ENCODE measurements at regions not wholly inside any gene's neighbourhood (a gene's known extent, or its start where the extent isn't known, plus 50 kb on each side); places are given as distances from the start of the nearest gene placed in this dataset.

DNA sequence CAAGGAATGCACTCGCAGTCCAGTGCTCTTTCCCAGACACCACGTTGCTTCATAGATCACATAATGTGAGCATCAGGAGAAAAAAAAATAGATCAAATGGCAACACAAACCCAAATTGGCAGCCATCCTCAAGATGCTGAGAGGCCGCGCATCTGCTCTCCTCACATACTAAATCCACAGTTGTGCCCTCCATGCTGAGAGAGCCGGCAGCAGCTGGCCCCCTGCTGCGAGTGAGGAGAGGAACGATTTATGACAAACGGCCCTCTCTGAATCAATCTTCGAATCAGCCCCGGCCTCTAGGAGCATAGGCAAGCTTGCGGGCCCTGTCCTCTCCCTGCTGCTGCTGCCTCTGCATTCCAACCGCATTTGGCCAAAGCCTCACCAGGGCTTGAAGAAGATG lies 159.9 kb upstream of the TENM4 start:
- H3K27me3 Mint-ChIP-seq, result no peaks in the 10 kb centered on the region
- no peaks in the 10 kb centered on the region for H3K4me1 Mint-ChIP-seq
- H3K9me3 Mint-ChIP-seq, result peaks cover 2 to 5% (median 4%) of the 10 kb centered on the region in 3 donors
- H3K36me3 Mint-ChIP-seq, result no peaks in the 10 kb centered on the region
- no peak overlapping the region for H3K27ac Mint-ChIP-seq
- H3K4me3 Mint-ChIP-seq, result no peak overlapping the region

DNA sequence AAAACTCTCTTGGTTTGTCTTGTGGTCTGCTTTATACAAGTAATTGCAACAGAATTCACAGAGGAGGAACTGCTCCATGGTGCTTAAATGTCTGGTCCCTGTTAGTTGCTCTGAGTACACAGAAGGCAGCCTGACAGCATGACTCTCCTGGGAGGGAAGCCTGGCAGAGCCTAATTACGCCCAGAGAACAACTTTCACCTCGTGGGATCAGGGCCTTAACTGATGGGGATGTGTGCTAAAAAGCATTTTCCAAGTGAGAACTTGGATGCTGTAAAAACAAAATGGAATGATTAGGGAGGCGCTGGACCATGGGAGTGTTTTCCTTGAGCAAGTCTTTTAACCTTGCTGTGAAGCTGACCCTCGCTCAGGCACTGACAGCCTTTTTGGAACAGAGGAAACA lies 154.0 kb upstream of the TENM4 start:
- H3K4me1 Mint-ChIP-seq, result peaks cover 0 to 2% (median 0%) of the 10 kb centered on the region in 3 donors

DNA sequence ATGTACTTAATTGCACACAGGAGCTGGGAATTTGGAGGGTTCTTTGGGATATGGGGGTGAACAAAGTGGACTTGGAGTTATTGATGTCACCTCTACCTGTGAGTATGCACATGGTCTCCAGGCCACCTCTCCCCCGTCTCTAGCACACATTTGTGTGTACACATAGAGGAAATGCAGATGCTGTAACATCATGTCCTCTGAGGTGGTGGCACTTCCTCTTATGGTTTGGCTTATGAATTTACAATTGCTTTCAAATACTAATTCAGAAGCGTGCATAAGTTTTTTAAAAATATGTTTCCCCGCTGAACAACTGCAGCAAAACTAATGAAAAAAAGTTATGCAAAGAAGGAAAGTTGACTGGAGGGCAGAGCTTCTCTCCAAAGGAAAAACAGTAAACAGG lies 152.0 kb upstream of the TENM4 start:
- H3K9me3 Mint-ChIP-seq, result peaks cover 2 to 10% (median 3%) of the 10 kb centered on the region in 3 donors
- peaks cover 0 to 2% (median 0%) of the 10 kb centered on the region in 3 donors for H3K4me1 Mint-ChIP-seq
- H3K27me3 Mint-ChIP-seq, result peaks cover 2% of the 10 kb centered on the region

More for the DNA sequence above, 154.0 kb upstream of the TENM4 start:
- Mint-ChIP-seq H3K4me3 (no peak overlapping the region), H3K27me3 (peaks cover 2% of the 10 kb centered on the region), H3K27ac (no peak overlapping the region), H3K9me3 (peaks cover 2 to 8% (median 4%) of the 10 kb centered on the region in 3 donors), H3K36me3 (no peaks in the 10 kb centered on the region)

DNA sequence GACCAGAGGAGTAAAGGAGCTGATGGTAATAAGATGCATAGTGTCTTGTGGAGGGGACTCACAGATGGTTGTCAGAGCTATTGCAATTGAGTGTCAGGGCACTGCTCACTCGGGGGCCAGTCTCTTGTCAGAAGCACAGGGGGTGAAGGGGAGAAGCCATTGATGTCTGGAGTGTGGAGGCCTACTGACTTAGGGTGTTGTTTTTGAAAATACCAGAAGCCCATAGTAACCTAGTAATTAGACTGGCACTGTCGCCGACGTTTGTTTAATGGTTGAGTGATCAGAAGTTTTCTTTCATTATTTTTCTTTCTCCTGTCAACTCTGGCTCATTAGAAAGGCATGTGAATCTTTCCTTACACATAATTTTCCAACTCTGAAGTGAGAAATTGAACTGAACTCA lies 151.6 kb upstream of the TENM4 start:
- no peak overlapping the region for H3K27ac Mint-ChIP-seq

More for the DNA sequence above, 152.0 kb upstream of the TENM4 start:
- H3K4me3 Mint-ChIP-seq, result no peak overlapping the region
- no peaks in the 10 kb centered on the region for H3K36me3 Mint-ChIP-seq
- no peak overlapping the region for H3K27ac Mint-ChIP-seq

DNA sequence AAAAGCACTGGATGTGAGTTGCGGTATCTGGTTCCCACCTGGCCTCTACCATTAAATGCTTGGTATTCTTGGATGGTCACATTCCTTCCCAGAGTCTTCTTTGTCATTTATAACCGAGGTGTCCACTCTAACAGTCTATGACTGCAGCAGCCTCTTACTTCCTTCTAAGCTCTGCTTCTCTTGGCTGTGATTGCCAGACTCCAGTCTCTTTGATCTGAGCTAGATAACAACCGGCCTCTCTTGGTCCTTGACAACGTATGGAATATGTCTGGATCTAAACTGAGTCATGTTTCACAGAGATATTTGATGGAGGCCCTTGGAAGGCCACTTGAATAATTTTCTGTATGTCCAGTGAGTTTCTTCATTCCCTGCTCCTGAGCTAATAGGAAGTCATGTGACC lies 141.6 kb upstream of the TENM4 start:
- H3K9me3 Mint-ChIP-seq, result no peaks in the 10 kb centered on the region
- H3K27ac Mint-ChIP-seq, result no peak overlapping the region
- H3K4me1 Mint-ChIP-seq, result no peaks in the 10 kb centered on the region
- H3K4me3 Mint-ChIP-seq, result no peak overlapping the region
- no peaks in the 10 kb centered on the region for H3K36me3 Mint-ChIP-seq
- peaks cover 1% of the 10 kb centered on the region for H3K27me3 Mint-ChIP-seq

More for the DNA sequence above, 151.6 kb upstream of the TENM4 start:
- H3K36me3 Mint-ChIP-seq, result no peaks in the 10 kb centered on the region
- H3K4me1 Mint-ChIP-seq, result peaks cover 0 to 2% (median 0%) of the 10 kb centered on the region in 3 donors
- no peak overlapping the region for H3K4me3 Mint-ChIP-seq
- H3K9me3 Mint-ChIP-seq, result peaks cover 2 to 10% (median 3%) of the 10 kb centered on the region in 3 donors
- peaks cover 2% of the 10 kb centered on the region for H3K27me3 Mint-ChIP-seq

- Mint-ChIP-seq H3K27me3 (peaks cover 1% of the 10 kb centered on the region), H3K27ac (no peak overlapping the region), H3K36me3 (no peaks in the 10 kb centered on the region), H3K4me3 (no peak overlapping the region), H3K4me1 (no peaks in the 10 kb centered on the region), H3K9me3 (no peaks in the 10 kb centered on the region)
Measured at GRCh38 chr11:79579063-79579462, 138.2 kb upstream of the TENM4 start.

GRCh38 chr11:79578116-79578515 lies 137.3 kb upstream of the TENM4 start:
- Mint-ChIP-seq H3K36me3 (no peaks in the 10 kb centered on the region), H3K9me3 (no peaks in the 10 kb centered on the region), H3K27me3 (peaks cover 3% of the 10 kb centered on the region), H3K27ac (no peak overlapping the region), H3K4me3 (no peak overlapping the region), H3K4me1 (no peaks in the 10 kb centered on the region)

DNA sequence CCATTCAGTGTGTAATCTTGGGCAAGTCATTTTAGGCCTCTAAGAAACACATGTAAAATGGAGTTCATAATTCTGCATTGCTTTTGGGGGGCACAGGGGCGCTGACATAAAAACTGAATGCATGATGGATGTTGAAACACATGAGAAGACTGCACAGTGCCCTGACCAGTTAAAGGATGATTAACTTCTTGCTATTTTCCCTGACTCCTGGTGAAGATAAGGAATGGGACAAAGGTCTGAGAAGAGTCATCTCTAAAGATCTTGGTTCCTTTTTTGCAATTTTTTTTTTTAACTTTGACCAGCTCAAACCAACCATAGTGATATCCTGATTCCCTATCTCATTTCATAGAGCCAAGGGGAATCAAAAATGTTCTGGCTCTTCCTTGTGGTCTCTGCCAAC lies 134.9 kb upstream of the TENM4 start:
- H3K4me3 Mint-ChIP-seq, result no peak overlapping the region
- H3K9me3 Mint-ChIP-seq, result no peaks in the 10 kb centered on the region
- H3K27ac Mint-ChIP-seq, result no peak overlapping the region

GRCh38 chr11:79570104-79570503 lies 129.3 kb upstream of the TENM4 start:
- no peaks in the 10 kb centered on the region for H3K36me3 Mint-ChIP-seq
- H3K9me3 Mint-ChIP-seq, result peaks cover 4 to 9% (median 6%) of the 10 kb centered on the region in 3 donors
- H3K4me1 Mint-ChIP-seq, result no peaks in the 10 kb centered on the region
- H3K27me3 Mint-ChIP-seq, result peaks cover 2% of the 10 kb centered on the region
- no peak overlapping the region for H3K27ac Mint-ChIP-seq
- no peak overlapping the region for H3K4me3 Mint-ChIP-seq

More for the DNA sequence above, 134.9 kb upstream of the TENM4 start:
- Mint-ChIP-seq H3K27me3 (peaks cover 3% of the 10 kb centered on the region), H3K4me1 (no peaks in the 10 kb centered on the region), H3K36me3 (no peaks in the 10 kb centered on the region)

- Mint-ChIP-seq H3K4me1 (no peaks in the 10 kb centered on the region), H3K4me3 (no peak overlapping the region), H3K27me3 (no peaks in the 10 kb centered on the region), H3K36me3 (no peaks in the 10 kb centered on the region), H3K27ac (no peak overlapping the region), H3K9me3 (peaks cover under 1 to 6% (median 1%) of the 10 kb centered on the region in 3 donors)
Measured at GRCh38 chr11:79564288-79564925, 123.6 kb upstream of the TENM4 start.

- Mint-ChIP-seq H3K9me3 (peaks cover 0 to 2% (median 0%) of the 10 kb centered on the region in 3 donors), H3K27ac (no peak overlapping the region), H3K27me3 (no peaks in the 10 kb centered on the region), H3K4me1 (no peaks in the 10 kb centered on the region), H3K36me3 (no peaks in the 10 kb centered on the region), H3K4me3 (no peak overlapping the region)
Measured at GRCh38 chr11:79561496-79561895, 120.7 kb upstream of the TENM4 start.

GRCh38 chr11:79550809-79551208 lies 110.0 kb upstream of the TENM4 start:
- H3K36me3 Mint-ChIP-seq, result no peaks in the 10 kb centered on the region
- no peaks in the 10 kb centered on the region for H3K4me1 Mint-ChIP-seq
- no peak overlapping the region for H3K4me3 Mint-ChIP-seq
- H3K27ac Mint-ChIP-seq, result no peak overlapping the region
- H3K27me3 Mint-ChIP-seq, result peaks cover 6% of the 10 kb centered on the region
- H3K9me3 Mint-ChIP-seq, result no peaks in the 10 kb centered on the region

DNA sequence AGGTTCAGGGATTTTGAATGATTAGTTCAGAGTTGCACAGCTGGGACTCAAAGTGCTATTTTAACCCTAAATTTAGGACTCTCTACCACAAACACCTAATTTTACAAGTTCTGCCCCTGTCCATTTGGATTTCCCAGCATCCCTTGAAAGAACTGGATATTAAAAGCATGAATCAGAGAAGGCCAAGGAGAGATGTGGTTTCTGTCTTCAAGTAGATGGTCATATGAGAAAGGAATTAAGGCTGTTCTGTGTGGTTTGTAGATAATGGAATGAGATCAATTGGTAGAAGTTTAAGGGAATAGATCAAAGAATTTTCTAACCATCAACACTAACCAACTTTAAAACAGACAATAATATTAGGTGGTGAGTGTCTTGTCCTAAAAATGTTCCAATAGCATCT lies 106.4 kb upstream of the TENM4 start:
- Mint-ChIP-seq H3K27me3 (peaks cover 13% of the 10 kb centered on the region), H3K9me3 (no peaks in the 10 kb centered on the region), H3K27ac (no peak overlapping the region), H3K36me3 (no peaks in the 10 kb centered on the region), H3K4me1 (no peaks in the 10 kb centered on the region), H3K4me3 (no peak overlapping the region)

DNA sequence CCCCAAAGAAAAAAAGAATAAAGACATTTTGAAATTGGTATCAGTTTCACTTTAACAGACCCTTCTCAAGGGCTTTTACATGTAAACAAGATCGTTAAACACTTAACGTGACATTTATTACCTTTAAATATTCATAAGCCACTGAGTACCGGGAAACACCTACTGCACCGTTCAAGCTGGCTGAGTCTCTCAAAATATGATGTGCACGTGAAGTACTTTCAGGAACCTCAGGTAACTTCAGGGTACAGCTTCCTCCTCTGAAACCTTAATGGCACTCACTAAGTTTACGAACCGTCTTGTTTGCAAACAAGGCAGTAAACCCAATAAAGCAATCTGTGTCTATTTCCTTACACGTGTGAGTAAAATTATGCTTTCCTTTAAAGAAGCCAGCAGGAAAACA lies 105.5 kb upstream of the TENM4 start:
- Mint-ChIP-seq H3K4me3 (no peak overlapping the region), H3K9me3 (no peaks in the 10 kb centered on the region), H3K4me1 (no peaks in the 10 kb centered on the region), H3K27ac (no peak overlapping the region), H3K36me3 (no peaks in the 10 kb centered on the region), H3K27me3 (peaks cover 13% of the 10 kb centered on the region)

DNA sequence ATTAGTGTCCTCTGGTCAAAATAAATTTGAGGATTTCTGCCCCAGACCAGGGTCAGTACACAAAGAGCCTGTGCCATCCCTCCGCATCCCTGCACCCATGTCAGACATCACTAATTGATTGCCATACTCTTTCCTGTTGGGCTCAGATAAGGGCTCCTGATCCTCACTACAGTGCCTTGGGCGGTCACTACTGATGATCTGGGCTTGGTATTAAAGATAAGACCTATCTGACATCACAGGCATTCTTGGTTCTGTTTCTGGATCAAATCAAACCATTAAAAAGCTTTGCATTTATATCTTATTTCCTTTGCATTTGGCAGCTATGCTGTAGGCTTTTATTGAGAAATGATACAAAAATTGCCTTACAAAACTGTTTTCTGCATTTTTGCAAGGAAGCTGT lies 103.5 kb upstream of the TENM4 start:
- no peaks in the 10 kb centered on the region for H3K4me1 Mint-ChIP-seq
- no peaks in the 10 kb centered on the region for H3K36me3 Mint-ChIP-seq
- H3K27me3 Mint-ChIP-seq, result peaks cover 13% of the 10 kb centered on the region
- no peaks in the 10 kb centered on the region for H3K9me3 Mint-ChIP-seq
- H3K4me3 Mint-ChIP-seq, result no peak overlapping the region
- H3K27ac Mint-ChIP-seq, result no peak overlapping the region

GRCh38 chr11:79543101-79543500 lies 102.3 kb upstream of the TENM4 start:
- Mint-ChIP-seq H3K27ac (no peak overlapping the region), H3K4me3 (no peak overlapping the region), H3K9me3 (no peaks in the 10 kb centered on the region), H3K36me3 (no peaks in the 10 kb centered on the region), H3K27me3 (peaks cover 13% of the 10 kb centered on the region), H3K4me1 (no peaks in the 10 kb centered on the region)

Measured in IgD-negative memory B cell (primary cell).